ENCODE measurements at regions not wholly inside any gene's neighbourhood (a gene's known extent, or its start where the extent isn't known, plus 50 kb on each side); places are given as distances from the start of the nearest gene placed in this dataset.
A peak's percentile ranks its signal among the peaks of the same experiment; 100 is the strongest.

DNA sequence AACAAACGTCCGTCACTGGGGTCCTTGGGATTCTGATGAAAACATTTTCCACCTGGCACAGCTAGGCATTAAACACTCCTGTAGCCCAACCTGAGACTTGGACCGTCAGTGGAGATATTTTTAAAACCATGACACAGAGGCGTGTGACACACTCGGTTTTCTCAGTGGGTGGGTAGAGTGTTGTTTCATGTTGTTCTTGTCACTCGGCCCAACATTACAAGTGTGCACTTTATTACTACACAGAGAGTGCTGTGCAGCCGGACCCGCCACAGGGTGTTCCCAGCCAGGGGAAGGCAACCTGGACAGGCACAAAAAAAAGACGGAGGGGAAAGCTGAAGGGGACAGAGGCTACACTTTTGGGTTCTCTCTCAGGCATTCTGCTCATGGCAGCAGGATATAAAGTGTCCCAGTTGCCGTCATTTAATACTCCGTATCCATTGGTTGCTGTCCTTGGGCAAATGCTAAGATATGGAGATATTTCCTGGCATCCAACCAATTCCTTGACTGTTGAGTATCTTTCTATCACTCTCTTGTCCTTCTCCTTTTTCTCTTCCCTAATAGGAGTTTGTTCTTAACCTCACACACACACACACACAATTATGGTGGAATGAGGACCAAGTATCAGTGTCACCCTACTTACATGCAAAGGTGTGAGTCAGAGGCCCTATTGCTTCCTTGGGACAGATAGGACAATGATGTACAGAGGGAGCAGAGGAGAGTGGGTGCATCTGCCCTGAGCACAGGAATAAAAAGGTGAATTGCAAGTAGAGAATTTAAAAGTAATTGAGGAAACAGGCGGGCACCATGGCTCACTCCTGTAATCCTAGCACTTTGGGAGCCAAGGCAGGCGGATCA, 154.1 kb upstream of the SOX9 start:
- DNase-seq (peak in 1 of 5 donors; percentile 8), FAIRE-seq (no peak)
- intact Hi-C loops (cut with DNase I) = no loop called here
- Histone ChIP-seq H3K27ac (ENCODE audit: low read depth in 2 of 2, low read length in 2 of 2) (no peak overlapping the region), H3K4me1 (ENCODE audit: control insufficient read depth in 2 of 3, insufficient read depth in 2 of 3, low read depth in 1 of 3, low read length in 3 of 3) (no peaks in the 10 kb centered on the region), H3K4me3 (ENCODE audit: low read length in 3 of 3) (no peak overlapping the region), H3K27me3 (ENCODE audit: control insufficient read depth, insufficient read depth, low read length) (no peaks in the 10 kb centered on the region), H3K9ac (ENCODE audit: low read length in 3 of 3) (no peak overlapping the region), H3K9me3 (ENCODE audit: control insufficient read depth in 2 of 3, insufficient read depth in 1 of 3, low read length in 3 of 3) (no peaks in the 10 kb centered on the region), H3K36me3 (ENCODE audit: control insufficient read depth in 2 of 3, insufficient read depth in 3 of 3, low read length in 3 of 3) (no peaks in the 10 kb centered on the region)
- TF ChIP-seq, protein P1, sequence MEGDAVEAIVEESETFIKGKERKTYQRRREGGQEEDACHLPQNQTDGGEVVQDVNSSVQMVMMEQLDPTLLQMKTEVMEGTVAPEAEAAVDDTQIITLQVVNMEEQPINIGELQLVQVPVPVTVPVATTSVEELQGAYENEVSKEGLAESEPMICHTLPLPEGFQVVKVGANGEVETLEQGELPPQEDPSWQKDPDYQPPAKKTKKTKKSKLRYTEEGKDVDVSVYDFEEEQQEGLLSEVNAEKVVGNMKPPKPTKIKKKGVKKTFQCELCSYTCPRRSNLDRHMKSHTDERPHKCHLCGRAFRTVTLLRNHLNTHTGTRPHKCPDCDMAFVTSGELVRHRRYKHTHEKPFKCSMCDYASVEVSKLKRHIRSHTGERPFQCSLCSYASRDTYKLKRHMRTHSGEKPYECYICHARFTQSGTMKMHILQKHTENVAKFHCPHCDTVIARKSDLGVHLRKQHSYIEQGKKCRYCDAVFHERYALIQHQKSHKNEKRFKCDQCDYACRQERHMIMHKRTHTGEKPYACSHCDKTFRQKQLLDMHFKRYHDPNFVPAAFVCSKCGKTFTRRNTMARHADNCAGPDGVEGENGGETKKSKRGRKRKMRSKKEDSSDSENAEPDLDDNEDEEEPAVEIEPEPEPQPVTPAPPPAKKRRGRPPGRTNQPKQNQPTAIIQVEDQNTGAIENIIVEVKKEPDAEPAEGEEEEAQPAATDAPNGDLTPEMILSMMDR (IDR thresholded peaks at IDR 0.05; ENCODE audit: borderline replicate concordance, extremely low read depth, insufficient read depth) = no peak

DNA sequence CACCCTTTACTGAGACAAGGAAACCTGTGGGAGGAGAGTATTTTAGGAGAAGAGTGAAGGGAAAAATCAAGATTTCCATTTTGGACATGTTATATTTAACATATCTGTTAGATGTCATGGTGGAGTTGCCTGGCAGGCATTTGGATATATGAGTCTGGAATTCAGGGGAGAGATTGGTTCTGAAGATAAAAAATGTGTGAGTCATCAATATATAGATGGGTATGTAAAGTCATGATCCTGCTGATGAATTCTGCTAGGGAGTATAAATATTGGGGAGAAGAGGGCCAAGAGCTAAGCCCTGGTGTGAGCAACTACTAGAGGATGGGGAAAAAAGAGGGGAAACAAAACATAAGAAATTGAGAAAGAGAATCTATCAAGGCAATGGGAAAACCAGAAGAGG, 151.3 kb upstream of the SOX9 start:
- DNase-seq = no peak
- no peak overlapping the region for H3K9ac ChIP-seq (ENCODE audit: low read length in 3 of 3)
- no peaks in the 10 kb centered on the region for H3K27me3 ChIP-seq (ENCODE audit: control insufficient read depth, insufficient read depth, low read length)
- no peaks in the 10 kb centered on the region for H3K4me1 ChIP-seq (ENCODE audit: control insufficient read depth in 2 of 3, insufficient read depth in 2 of 3, low read depth in 1 of 3, low read length in 3 of 3)
- H3K27ac ChIP-seq (ENCODE audit: low read depth in 2 of 2, low read length in 2 of 2) = no peak overlapping the region
- TF ChIP-seq, protein P1 (IDR thresholded peaks at IDR 0.05; ENCODE audit: borderline replicate concordance, extremely low read depth, insufficient read depth) = no peak
- intact Hi-C loops (cut with DNase I) = no loop called here
- no peaks in the 10 kb centered on the region for H3K36me3 ChIP-seq (ENCODE audit: control insufficient read depth in 2 of 3, insufficient read depth in 3 of 3, low read length in 3 of 3)
- no peak for FAIRE-seq
- no peaks in the 10 kb centered on the region for H3K9me3 ChIP-seq (ENCODE audit: control insufficient read depth in 2 of 3, insufficient read depth in 1 of 3, low read length in 3 of 3)
- no peak overlapping the region for H3K4me3 ChIP-seq (ENCODE audit: low read length in 3 of 3)

DNA sequence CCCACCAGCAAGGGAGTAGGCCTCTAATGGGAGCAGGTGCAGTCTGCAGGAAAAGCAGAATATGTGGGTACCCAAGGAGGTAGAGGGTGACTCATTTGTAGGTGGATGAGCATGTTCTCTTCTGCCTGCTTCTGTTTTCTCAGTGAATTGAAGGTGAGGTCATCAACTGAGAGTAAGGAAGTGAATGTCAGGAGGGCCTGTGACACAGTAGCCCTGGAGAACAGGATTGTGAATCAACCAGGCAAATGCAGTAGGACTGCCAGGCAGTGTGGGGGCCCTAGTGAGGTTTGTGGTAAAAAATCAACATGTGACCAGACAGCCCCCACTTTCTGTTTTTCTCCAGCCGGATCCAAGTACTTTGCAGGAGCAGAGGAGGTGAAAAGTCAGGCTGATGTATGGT, 150.5 kb upstream of the SOX9 start:
- TF ChIP-seq, protein P1 (IDR thresholded peaks at IDR 0.05; ENCODE audit: borderline replicate concordance, extremely low read depth, insufficient read depth) = no peak
- DNase-seq = no peak
- no peak overlapping the region for H3K4me3 ChIP-seq (ENCODE audit: low read length in 3 of 3)
- H3K4me1 ChIP-seq (ENCODE audit: control insufficient read depth in 2 of 3, insufficient read depth in 2 of 3, low read depth in 1 of 3, low read length in 3 of 3) = no peaks in the 10 kb centered on the region
- intact Hi-C loops (cut with DNase I) = no loop called here
- no peaks in the 10 kb centered on the region for H3K27me3 ChIP-seq (ENCODE audit: control insufficient read depth, insufficient read depth, low read length)
- H3K27ac ChIP-seq (ENCODE audit: low read depth in 2 of 2, low read length in 2 of 2) = no peak overlapping the region
- no peaks in the 10 kb centered on the region for H3K9me3 ChIP-seq (ENCODE audit: control insufficient read depth in 2 of 3, insufficient read depth in 1 of 3, low read length in 3 of 3)
- no peak for FAIRE-seq
- H3K36me3 ChIP-seq (ENCODE audit: control insufficient read depth in 2 of 3, insufficient read depth in 3 of 3, low read length in 3 of 3) = no peaks in the 10 kb centered on the region
- no peak overlapping the region for H3K9ac ChIP-seq (ENCODE audit: low read length in 3 of 3)

Measured in kidney (tissue), 13 donors.